Neural cell (in vitro differentiated cells): ENCODE measurements at regions not wholly inside any gene's neighbourhood (a gene's known extent, or its start where the extent isn't known, plus 50 kb on each side); places are given as distances from the start of the nearest gene placed in this dataset.

ENCODE experiments used
- H2AFZ ChIP-seq: fragments of 200-600, 300-800 bp; sonication (generic), shearing (Covaris generic); 2 replicates; pipeline ENCODE4 v1.6.0; 2014; ENCODE audit warnings: low read depth, mild to moderate bottlenecking, antibody characterized with exemption, low read length, moderate library complexity
- H3F3A ChIP-seq: fragments of 200-600 bp; shearing (Covaris generic); 2 replicates; pipeline ENCODE4 v1.6.1; 2016; ENCODE audit warnings: mild to moderate bottlenecking, moderate library complexity, mixed read lengths, antibody characterized with exemption, low read length; ENCODE audit not compliant: insufficient read depth, poor library complexity, severe bottlenecking
- H3K27ac ChIP-seq: fragments of 200-600, 300-800 bp; sonication (generic), shearing (Covaris generic); 2 replicates; pipeline ENCODE4 v1.5.1; 2014; ENCODE audit warnings: mild to moderate bottlenecking, low read length, moderate library complexity
- H3K27me3 ChIP-seq: fragments of 300-800, 200-600 bp; sonication (generic), shearing (Covaris generic); 2 replicates; pipeline ENCODE4 v1.6.0; 2014; ENCODE audit warnings: mild to moderate bottlenecking, low read depth, low read length, moderate library complexity; ENCODE audit not compliant: insufficient read depth
- H3K36me3 ChIP-seq: fragments of 300-800, 200-600 bp; sonication (generic), shearing (Covaris generic); 2 replicates; pipeline ENCODE4 v1.5.1; 2014; ENCODE audit warnings: mild to moderate bottlenecking, antibody characterized with exemption, low read length, moderate library complexity; ENCODE audit not compliant: insufficient read depth
- H3K4me2 ChIP-seq: fragments of 300-800, 200-600 bp; sonication (generic), shearing (Covaris generic); 2 replicates; pipeline ENCODE4 v1.6.0; 2014; ENCODE audit warnings: mild to moderate bottlenecking, low read length
- H3K4me3 ChIP-seq: fragments of 300-800, 200-600 bp; sonication (generic), shearing (Covaris generic); 2 replicates; pipeline ENCODE4 v1.5.1; 2014; ENCODE audit warnings: mild to moderate bottlenecking, low read length, moderate library complexity
- H3K79me2 ChIP-seq: fragments of 200-600 bp; shearing (Covaris generic); replicated peaks from 2 replicates; pipeline ENCODE4 v1.6.0; 2014; ENCODE audit warnings: mild to moderate bottlenecking, low read length, moderate library complexity; ENCODE audit not compliant: insufficient read depth
- H3K9ac ChIP-seq: fragments of 300-800, 200-600 bp; sonication (generic), shearing (Covaris generic); 2 replicates; pipeline ENCODE4 v1.6.1; 2016; ENCODE audit warnings: mild to moderate bottlenecking, low read length, mixed read lengths
- H3K9me2 ChIP-seq: fragments of 200-600 bp; shearing (Covaris generic); 2 replicates; pipeline ENCODE4 v1.6.1; 2016; ENCODE audit warnings: mild to moderate bottlenecking, low read length, mixed read lengths; ENCODE audit not compliant: insufficient read depth
- H3K9me3 ChIP-seq: fragments of 200-600, 300-800 bp; sonication (generic), shearing (Covaris generic); 2 replicates; pipeline ENCODE4 v1.6.1; 2016; ENCODE audit warnings: mild to moderate bottlenecking, mixed run types, low read length, moderate library complexity, mixed read lengths
- H4K20me1 ChIP-seq: fragments of 200-600 bp; shearing (Covaris generic); 2 replicates; pipeline ENCODE4 v1.6.1; 2016; ENCODE audit warnings: mild to moderate bottlenecking, mixed run types; ENCODE audit not compliant: insufficient read depth
- EP300 ChIP-seq: fragments of 450-650 bp; conservative IDR thresholded peaks from 2 replicates; pipeline ENCODE4 v1.6.1; 2014; ENCODE audit warnings: antibody characterized with exemption, mild to moderate bottlenecking, moderate library complexity; ENCODE audit not compliant: poor library complexity, severe bottlenecking
- EZH2 ChIP-seq: fragments of 200-600, 300-800 bp; shearing (Covaris generic), sonication (generic); IDR thresholded peaks from 2 replicates; pipeline ENCODE4 v1.6.1; 2014; ENCODE audit warnings: antibody characterized with exemption, low read length, borderline replicate concordance, mild to moderate bottlenecking; ENCODE audit not compliant: insufficient read depth, poor library complexity, severe bottlenecking
- MXI1 ChIP-seq: fragments of 450-650 bp; conservative IDR thresholded peaks from 2 replicates; pipeline ENCODE4 v1.6.1; 2014; ENCODE audit warnings: antibody characterized with exemption, mild to moderate bottlenecking; ENCODE audit not compliant: poor library complexity, severe bottlenecking
- POLR2AphosphoS5 ChIP-seq: IDR thresholded peaks from 2 replicates; pipeline ENCODE4 v1.6.1; 2012
- RAD21 ChIP-seq: fragments of 450-650 bp; conservative IDR thresholded peaks from 2 replicates; pipeline ENCODE4 v1.6.1; 2014; ENCODE audit warnings: antibody characterized with exemption, mild to moderate bottlenecking, moderate library complexity
- SMC3 ChIP-seq: fragments of 450-650 bp; conservative IDR thresholded peaks from 2 replicates; pipeline ENCODE4 v1.6.1; 2014; ENCODE audit warnings: antibody characterized with exemption, mild to moderate bottlenecking, moderate library complexity; ENCODE audit not compliant: poor library complexity
- TAF1 ChIP-seq: IDR thresholded peaks from 2 replicates; pipeline ENCODE4 v1.6.1; 2012; ENCODE audit warnings: low read depth
- TF ChIP-seq, protein P1 (sequence below): fragments of 450-650 bp; IDR thresholded peaks from 2 replicates; pipeline ENCODE4 v1.5.1; 2014; ENCODE audit warnings: antibody characterized with exemption, mild to moderate bottlenecking, moderate library complexity; ENCODE audit not compliant: poor library complexity, severe bottlenecking
- TF ChIP-seq, protein P2 (sequence below): IDR thresholded peaks from 2 replicates; pipeline ENCODE4 v1.6.1; 2012; ENCODE audit warnings: borderline replicate concordance

DNA sequence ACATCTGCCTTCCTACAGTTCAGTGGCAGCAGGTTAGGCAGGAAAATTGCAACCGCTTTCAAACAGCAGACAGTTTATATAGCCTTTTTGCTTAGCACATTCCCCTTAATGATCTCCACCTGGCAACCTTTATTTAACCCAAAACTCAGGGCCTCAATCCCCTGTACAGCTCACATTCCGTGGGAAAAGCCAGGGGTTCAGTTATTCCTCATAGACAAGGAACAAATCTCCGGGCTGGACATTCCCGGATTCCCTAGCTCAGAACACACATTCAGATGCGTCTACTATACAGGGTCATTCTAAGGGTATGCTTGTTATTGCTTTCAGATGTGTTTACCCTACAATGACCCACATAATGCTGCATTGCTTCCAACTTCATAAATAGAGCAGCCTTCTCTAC, 73.8 kb upstream of the DCN start:
- Histone ChIP-seq H4K20me1 (no peaks in the 10 kb centered on the region), H3K4me3 (no peak overlapping the region), H3K27me3 (no peaks in the 10 kb centered on the region), H3F3A (no peaks in the 10 kb centered on the region), H2AFZ (no peak overlapping the region), H3K9me3 (no peaks in the 10 kb centered on the region), H3K79me2 (no peaks in the 10 kb centered on the region), H3K9me2 (no peaks in the 10 kb centered on the region), H3K27ac (no peak overlapping the region), H3K9ac (no peak overlapping the region), H3K36me3 (no peaks in the 10 kb centered on the region), H3K4me2 (no peak overlapping the region)
- TF ChIP-seq, protein P1, sequence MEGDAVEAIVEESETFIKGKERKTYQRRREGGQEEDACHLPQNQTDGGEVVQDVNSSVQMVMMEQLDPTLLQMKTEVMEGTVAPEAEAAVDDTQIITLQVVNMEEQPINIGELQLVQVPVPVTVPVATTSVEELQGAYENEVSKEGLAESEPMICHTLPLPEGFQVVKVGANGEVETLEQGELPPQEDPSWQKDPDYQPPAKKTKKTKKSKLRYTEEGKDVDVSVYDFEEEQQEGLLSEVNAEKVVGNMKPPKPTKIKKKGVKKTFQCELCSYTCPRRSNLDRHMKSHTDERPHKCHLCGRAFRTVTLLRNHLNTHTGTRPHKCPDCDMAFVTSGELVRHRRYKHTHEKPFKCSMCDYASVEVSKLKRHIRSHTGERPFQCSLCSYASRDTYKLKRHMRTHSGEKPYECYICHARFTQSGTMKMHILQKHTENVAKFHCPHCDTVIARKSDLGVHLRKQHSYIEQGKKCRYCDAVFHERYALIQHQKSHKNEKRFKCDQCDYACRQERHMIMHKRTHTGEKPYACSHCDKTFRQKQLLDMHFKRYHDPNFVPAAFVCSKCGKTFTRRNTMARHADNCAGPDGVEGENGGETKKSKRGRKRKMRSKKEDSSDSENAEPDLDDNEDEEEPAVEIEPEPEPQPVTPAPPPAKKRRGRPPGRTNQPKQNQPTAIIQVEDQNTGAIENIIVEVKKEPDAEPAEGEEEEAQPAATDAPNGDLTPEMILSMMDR = no peak

DNA sequence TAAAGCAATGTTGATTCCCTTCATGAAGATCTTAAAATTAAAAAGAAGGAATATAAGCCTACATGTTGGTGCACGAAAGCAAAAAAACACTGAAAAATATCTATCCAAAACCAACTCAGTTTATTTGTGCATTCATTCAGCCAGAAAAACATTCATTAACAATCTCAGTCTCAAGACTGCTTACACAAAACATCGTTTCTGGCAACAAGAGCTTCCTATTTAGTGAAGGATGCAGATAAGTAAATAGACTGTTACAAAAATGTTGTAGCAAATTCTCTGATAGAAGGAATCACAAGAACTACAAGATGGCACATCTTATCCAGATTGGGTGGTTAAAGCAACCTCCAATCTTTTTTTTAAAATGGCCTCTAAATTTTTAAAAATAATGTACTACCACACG, 69.7 kb upstream of the DCN start:
- Histone ChIP-seq H3K79me2 (no peaks in the 10 kb centered on the region), H3K4me2 (no peak overlapping the region), H2AFZ (no peak overlapping the region), H4K20me1 (no peaks in the 10 kb centered on the region), H3K36me3 (no peaks in the 10 kb centered on the region), H3K4me3 (no peak overlapping the region), H3K9me3 (no peaks in the 10 kb centered on the region), H3K27ac (no peak overlapping the region), H3K27me3 (no peaks in the 10 kb centered on the region), H3K9ac (no peak overlapping the region), H3F3A (no peaks in the 10 kb centered on the region), H3K9me2 (no peaks in the 10 kb centered on the region)
- TF ChIP-seq EP300 (no peak), RAD21 (no peak), EZH2 (no peak), MXI1 (no peak), POLR2AphosphoS5 (no peak), SMC3 (no peak), TAF1 (no peak)
- TF ChIP-seq, protein P1 = no peak
- TF ChIP-seq, protein P2, sequence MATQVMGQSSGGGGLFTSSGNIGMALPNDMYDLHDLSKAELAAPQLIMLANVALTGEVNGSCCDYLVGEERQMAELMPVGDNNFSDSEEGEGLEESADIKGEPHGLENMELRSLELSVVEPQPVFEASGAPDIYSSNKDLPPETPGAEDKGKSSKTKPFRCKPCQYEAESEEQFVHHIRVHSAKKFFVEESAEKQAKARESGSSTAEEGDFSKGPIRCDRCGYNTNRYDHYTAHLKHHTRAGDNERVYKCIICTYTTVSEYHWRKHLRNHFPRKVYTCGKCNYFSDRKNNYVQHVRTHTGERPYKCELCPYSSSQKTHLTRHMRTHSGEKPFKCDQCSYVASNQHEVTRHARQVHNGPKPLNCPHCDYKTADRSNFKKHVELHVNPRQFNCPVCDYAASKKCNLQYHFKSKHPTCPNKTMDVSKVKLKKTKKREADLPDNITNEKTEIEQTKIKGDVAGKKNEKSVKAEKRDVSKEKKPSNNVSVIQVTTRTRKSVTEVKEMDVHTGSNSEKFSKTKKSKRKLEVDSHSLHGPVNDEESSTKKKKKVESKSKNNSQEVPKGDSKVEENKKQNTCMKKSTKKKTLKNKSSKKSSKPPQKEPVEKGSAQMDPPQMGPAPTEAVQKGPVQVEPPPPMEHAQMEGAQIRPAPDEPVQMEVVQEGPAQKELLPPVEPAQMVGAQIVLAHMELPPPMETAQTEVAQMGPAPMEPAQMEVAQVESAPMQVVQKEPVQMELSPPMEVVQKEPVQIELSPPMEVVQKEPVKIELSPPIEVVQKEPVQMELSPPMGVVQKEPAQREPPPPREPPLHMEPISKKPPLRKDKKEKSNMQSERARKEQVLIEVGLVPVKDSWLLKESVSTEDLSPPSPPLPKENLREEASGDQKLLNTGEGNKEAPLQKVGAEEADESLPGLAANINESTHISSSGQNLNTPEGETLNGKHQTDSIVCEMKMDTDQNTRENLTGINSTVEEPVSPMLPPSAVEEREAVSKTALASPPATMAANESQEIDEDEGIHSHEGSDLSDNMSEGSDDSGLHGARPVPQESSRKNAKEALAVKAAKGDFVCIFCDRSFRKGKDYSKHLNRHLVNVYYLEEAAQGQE = no peak
